GM12878 (cell line): ENCODE measurements at regions not wholly inside any gene's neighbourhood (a gene's known extent, or its start where the extent isn't known, plus 50 kb on each side); places are given as distances from the start of the nearest gene placed in this dataset.
A peak's percentile ranks its signal among the peaks of the same experiment; 100 is the strongest.

Experiments
- ATAC-seq: fragments of 200-7000 bp; cut with Tn5 transposase; 3 replicates; pipeline ENCODE4 v1.9.1; 2020; ENCODE audit warnings: mild to moderate bottlenecking, moderate library complexity
- BruUV-seq: library from RNA; stranded (reverse); fragments of 400-500 nt; replicated peaks from 2 replicates; lab custom pipeline; 2021; lab: Mats Ljungman, UMichigan
- CTCF ChIA-PET: fragments of 300-600 bp; sonication (Branson Sonifier 250); formaldehyde crosslinking; extraction: SDS; loops from one replicate; lab custom pipeline; 2021; ENCODE audit warnings: inconsistent platforms; lab: Yijun Ruan, JAX
- POLR2A ChIA-PET: fragments of 350-600 bp; formaldehyde crosslinking; extraction: SDS; loops from one replicate; lab custom pipeline; 2021; ENCODE audit warnings: inconsistent platforms; lab: Charles Lee
- RAD21 ChIA-PET: fragments of 300-600 bp; sonication (Branson Sonifier 250); formaldehyde crosslinking; loops from one replicate; lab custom pipeline; 2023; ENCODE audit warnings: antibody characterized with exemption; ENCODE audit not compliant: unreplicated experiment; lab: Charles Lee
- SMC1A ChIA-PET: fragments of 300-600 bp; sonication (Branson Sonifier 250); formaldehyde crosslinking; loops from one replicate; lab custom pipeline; 2023; ENCODE audit not compliant: unreplicated experiment, uncharacterized antibody; lab: Charles Lee
- DNase-seq: peaks from one replicate; pipeline ENCODE4 v3.0.0-alpha.2; 2011; ENCODE audit warnings: low read depth, low spot score
- FAIRE-seq: peaks from 3 replicates; lab custom pipeline; 2011; peaks lifted over from hg19 to GRCh38; lab: Jason Lieb, UNC
- H2AFZ ChIP-seq: 2 replicates; pipeline ENCODE4 v1.6.0; 2011; ENCODE audit warnings: low read depth, low read length, control low read depth; ENCODE audit not compliant: control insufficient read depth
- H3K27ac ChIP-seq: 2 replicates; pipeline ENCODE4 v1.5.1; 2011; ENCODE audit warnings: control low read depth; ENCODE audit not compliant: control insufficient read depth, insufficient read depth
- H3K27me3 ChIP-seq, 2 experiments: replicated peaks in 1 of 2; 2 replicates each; pipeline versions ENCODE4 v1.6.0 to v1.6.1; 2011; ENCODE audit warnings: low read length in 1 of 2; ENCODE audit not compliant: control insufficient read depth in 2 of 2, insufficient read depth in 2 of 2
- H3K36me3 ChIP-seq, 2 experiments: 2 replicates each; pipeline ENCODE4 v1.5.1; 2011; ENCODE audit warnings: low read length in 1 of 2; ENCODE audit not compliant: control insufficient read depth in 2 of 2, insufficient read depth in 2 of 2
- H3K4me1 ChIP-seq: 2 replicates; pipeline ENCODE4 v1.6.1; 2011; ENCODE audit warnings: mild to moderate bottlenecking, low read length, moderate library complexity, mixed read lengths; ENCODE audit not compliant: control insufficient read depth, insufficient read depth
- H3K4me2 ChIP-seq: 2 replicates; pipeline ENCODE4 v1.6.0; 2011; ENCODE audit warnings: control low read depth; ENCODE audit not compliant: control insufficient read depth, insufficient read depth
- H3K4me3 ChIP-seq: fragments of 200-600 bp; sonication (generic); 2 replicates; pipeline ENCODE4 v1.5.1; 2016
- H3K79me2 ChIP-seq: 2 replicates; pipeline ENCODE4 v1.6.0; 2011; ENCODE audit warnings: low read length; ENCODE audit not compliant: control insufficient read depth, insufficient read depth
- H3K9ac ChIP-seq: 2 replicates; pipeline ENCODE4 v1.8.0; 2011; ENCODE audit warnings: low read length, control low read depth, mixed read lengths; ENCODE audit not compliant: control insufficient read depth, insufficient read depth
- H3K9me3 ChIP-seq: replicated peaks from 3 replicates; pipeline ENCODE4 v1.5.1; 2011; ENCODE audit warnings: mild to moderate bottlenecking, low read length; ENCODE audit not compliant: control insufficient read depth, insufficient read depth
- H4K20me1 ChIP-seq: 2 replicates; pipeline ENCODE4 v1.6.0; 2011; ENCODE audit not compliant: control insufficient read depth, insufficient read depth
- BACH1 ChIP-seq: fragments of 450-650 bp; IDR thresholded peaks from 2 replicates; pipeline ENCODE4 v1.6.1; 2017; ENCODE audit warnings: mild to moderate bottlenecking, borderline replicate concordance
- CREB1 ChIP-seq: IDR thresholded peaks from 2 replicates; pipeline ENCODE4 v1.6.1; 2012; ENCODE audit warnings: low read depth, mild to moderate bottlenecking, inconsistent platforms
- ETV6 ChIP-seq, 2 experiments: fragments of 450-650 bp in 1 of 2; IDR thresholded peaks in 1 of 2; conservative IDR thresholded peaks in 1 of 2; 2 replicates each; pipeline ENCODE4 v1.6.1; 2014; ENCODE audit warnings: antibody characterized with exemption in 1 of 2, borderline replicate concordance in 1 of 2, low read depth in 1 of 2, mild to moderate bottlenecking in 1 of 2, moderate library complexity in 1 of 2
- EZH2 ChIP-seq: IDR thresholded peaks from 2 replicates; pipeline ENCODE4 v1.6.1; 2012; ENCODE audit warnings: low read depth, mild to moderate bottlenecking, control low read depth, inconsistent platforms, low read length, borderline replicate concordance; ENCODE audit not compliant: control insufficient read depth
- HDGF ChIP-seq: fragments of 450-650 bp; IDR thresholded peaks from 2 replicates; pipeline ENCODE4 v1.6.1; 2016; ENCODE audit warnings: antibody characterized with exemption
- IKZF1 ChIP-seq: fragments of 450-650 bp; conservative IDR thresholded peaks from 2 replicates; pipeline ENCODE4 v1.6.1; 2017; ENCODE audit warnings: antibody characterized with exemption, mild to moderate bottlenecking
- PBX3 ChIP-seq: IDR thresholded peaks from 2 replicates; pipeline ENCODE4 v1.6.1; 2011; ENCODE audit warnings: mild to moderate bottlenecking, low read depth, low read length, moderate library complexity; ENCODE audit not compliant: insufficient replicate concordance
- POU2F2 ChIP-seq: IDR thresholded peaks from 3 replicates; pipeline ENCODE4 v1.6.1; 2011; ENCODE audit warnings: low read depth, mild to moderate bottlenecking, low read length, borderline replicate concordance
- SP1 ChIP-seq: IDR thresholded peaks from one replicate; pipeline ENCODE4 v1.6.1; 2011; ENCODE audit warnings: low read depth, low read length
- SREBF2 ChIP-seq: IDR thresholded peaks from 2 replicates; pipeline ENCODE4 v1.6.1; 2012; ENCODE audit warnings: mild to moderate bottlenecking, low read length
- STAT3 ChIP-seq: IDR thresholded peaks from 2 replicates; pipeline ENCODE4 v1.6.1; 2011; ENCODE audit warnings: low read depth, low read length, improper control_type of control experiment
- SUZ12 ChIP-seq: fragments of 200-600 bp; sonication (generic); IDR thresholded peaks from one replicate; pipeline ENCODE4 v1.6.1; 2018; ENCODE audit warnings: antibody characterized with exemption, mild to moderate bottlenecking; ENCODE audit not compliant: unreplicated experiment
- TARDBP ChIP-seq: IDR thresholded peaks from 2 replicates; pipeline ENCODE4 v1.6.1; 2016; ENCODE audit warnings: borderline replicate concordance
- TBL1XR1 ChIP-seq: IDR thresholded peaks from 2 replicates; pipeline ENCODE4 v1.6.1; 2012; ENCODE audit warnings: low read depth, low read length, improper control_type of control experiment
- TCF3 ChIP-seq: IDR thresholded peaks from 2 replicates; pipeline ENCODE4 v1.6.1; 2012; ENCODE audit warnings: low read depth, mild to moderate bottlenecking, low read length, borderline replicate concordance; ENCODE audit not compliant: insufficient read depth
- YBX1 ChIP-seq: fragments of 450-650 bp; IDR thresholded peaks from 2 replicates; pipeline ENCODE4 v1.6.1; 2016; ENCODE audit warnings: antibody characterized with exemption
- ZNF217 ChIP-seq: fragments of 450-650 bp; IDR thresholded peaks from 2 replicates; pipeline ENCODE4 v1.6.1; 2017; ENCODE audit warnings: antibody characterized with exemption, mild to moderate bottlenecking
- ZNF592 ChIP-seq: fragments of 450-650 bp; IDR thresholded peaks from 2 replicates; pipeline ENCODE4 v1.6.1; 2017; ENCODE audit warnings: mild to moderate bottlenecking, moderate library complexity
- WGBS: methylation state at CpG from one replicate; pipeline ENCODE4 v1.1.6; 2016; ENCODE audit warnings: low lambda C conversion rate; ENCODE audit not compliant: insufficient replicate concordance, insufficient coverage; ENCODE audit errors: missing lambda C conversion rate; 5-methylcytosine and 5-hydroxymethylcytosine counted together
- in situ Hi-C: fragments of 300-500 bp; cut with MboI; formaldehyde crosslinking; loops from 9 replicates; pipeline ENCODE4 v1.14.3; 2018; ENCODE audit warnings: mixed read lengths
- intact Hi-C: fragments of 100-400 bp; cut with micrococcal nuclease; formaldehyde crosslinking; loops from one replicate; pipeline ENCODE4 v1.14.2; 2022; ENCODE audit not compliant: unreplicated experiment

GRCh38 chr11:59267736-59268475 is 55.2 kb upstream of the MPEG1 start (continued):
- no peak for TF ChIP-seq PBX3
- TF ChIP-seq SUZ12: no peak

GRCh38 chr11:59267196-59267595 is 54.5 kb upstream of the MPEG1 start:
- Histone ChIP-seq H3K9me3 (no peaks in the 10 kb centered on the region), H3K4me3 (no peak overlapping the region), H4K20me1 (no peaks in the 10 kb centered on the region), H3K9ac (no peak overlapping the region), H2AFZ (no peak overlapping the region; the same call in 1 of the 2 replicates), H3K36me3 (no peaks in the 10 kb centered on the region), H3K4me1 (peaks cover 27% of the 10 kb centered on the region), H3K27ac (no peak overlapping the region), H3K27me3 (no peaks in the 10 kb centered on the region), H3K79me2 (no peaks in the 10 kb centered on the region), H3K4me2 (no peak overlapping the region)
- in situ Hi-C loops (no loop called here), intact Hi-C loops (loop anchor here (1.0 kb wide), 1 partner anchor 17 kb away; no protein-coding TSS in a partner anchor)
- CTCF ChIA-PET: interaction anchor here (0.6 to 7.5 kb wide), 17 partner anchors 8 to 163 kb away, joined by 3 to 63 read pairs (median 4); partner anchors contain the start of gene DTX4
- POLR2A ChIA-PET: interaction anchor here (0.5 to 0.9 kb wide), 2 partner anchors 16 to 317 kb away, joined by 3 to 6 read pairs; no protein-coding TSS in a partner anchor
- 0% methylated on average over 4 of the region's 4 CpGs for WGBS
- BruUV-seq: no TSS peak
- SMC1A ChIA-PET: interaction anchor here (0.7 to 3.8 kb wide), 13 partner anchors 9 to 169 kb away, joined by 3 to 18 read pairs (median 3); partner anchors contain the start of genes MPEG1 and OR5A1
- DNase-seq (peak; percentile 59), FAIRE-seq (peak; percentile 18), ATAC-seq (peak; percentile 86)
- RAD21 ChIA-PET: interaction anchor here (0.6 to 2.8 kb wide), 11 partner anchors 10 to 161 kb away, joined by 3 to 8 read pairs (median 4); partner anchors contain the start of genes DTX4 and MPEG1
- TF ChIP-seq TBL1XR1 (no peak), ZNF217 (no peak), TARDBP (no peak), IKZF1 (peak; percentile 84), YBX1 (no peak), STAT3 (no peak), ZNF592 (no peak), ETV6 (conservative IDR thresholded peaks at IDR 0.05 in 1 of 2, IDR thresholded peaks at IDR 0.05 in 1 of 2; ENCODE audit: borderline replicate concordance in 1 of 2, low read depth in 1 of 2) (peak in 1 of 2 experiments; percentile 17; a peak in 1 of 4 replicates), HDGF (no peak), SREBF2 (no peak), CREB1 (no peak), TCF3 (no peak), SP1 (no peak), EZH2 (no peak), POU2F2 (no peak), BACH1 (no peak)
